ENCODE measurements at regions not wholly inside any gene's neighbourhood (a gene's known extent, or its start where the extent isn't known, plus 50 kb on each side); places are given as distances from the start of the nearest gene placed in this dataset.

DNA sequence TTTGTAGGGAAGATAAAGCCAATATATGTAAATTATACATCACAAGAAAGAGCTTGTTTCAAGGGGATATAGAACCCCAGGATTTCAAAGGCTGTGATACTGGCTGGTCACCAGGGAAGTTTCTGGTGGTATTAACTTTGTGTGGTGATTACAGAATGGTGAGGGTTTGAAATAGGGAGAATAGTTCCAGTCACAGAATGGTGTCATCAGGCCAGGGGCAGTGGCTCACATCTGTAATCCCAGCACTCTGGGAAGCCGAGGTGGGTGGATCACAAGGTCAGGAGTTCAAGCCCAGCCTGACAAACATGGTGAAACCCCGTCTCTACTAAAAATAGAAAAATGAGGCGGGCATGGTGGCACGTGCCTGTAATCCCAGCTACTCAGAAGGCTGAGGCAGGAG lies 183.8 kb upstream of the XYLT1 start:
- Histone ChIP-seq H3K4me3 (ENCODE audit: low read length) (no peak overlapping the region), H3K4me1 (ENCODE audit: control insufficient read depth, insufficient read depth, low read length) (no peaks in the 10 kb centered on the region), H3K27me3 (ENCODE audit: control insufficient read depth, insufficient read depth, low read length) (no peaks in the 10 kb centered on the region), H3K9ac (ENCODE audit: low read length) (no peak overlapping the region), H3K27ac (ENCODE audit: low read depth, low read length) (no peak overlapping the region), H3K36me3 (ENCODE audit: control insufficient read depth, insufficient read depth, low read length) (no peaks in the 10 kb centered on the region)

GRCh38 chr16:17654142-17654541 lies 183.4 kb upstream of the XYLT1 start:
- no peak overlapping the region for H3K27ac ChIP-seq (ENCODE audit: low read depth, low read length)
- H3K27me3 ChIP-seq (ENCODE audit: control insufficient read depth, insufficient read depth, low read length): no peaks in the 10 kb centered on the region
- H3K4me1 ChIP-seq (ENCODE audit: control insufficient read depth, insufficient read depth, low read length): no peaks in the 10 kb centered on the region
- H3K4me3 ChIP-seq (ENCODE audit: low read length): no peak overlapping the region
- no peak overlapping the region for H3K9ac ChIP-seq (ENCODE audit: low read length)
- H3K36me3 ChIP-seq (ENCODE audit: control insufficient read depth, insufficient read depth, low read length): no peaks in the 10 kb centered on the region

DNA sequence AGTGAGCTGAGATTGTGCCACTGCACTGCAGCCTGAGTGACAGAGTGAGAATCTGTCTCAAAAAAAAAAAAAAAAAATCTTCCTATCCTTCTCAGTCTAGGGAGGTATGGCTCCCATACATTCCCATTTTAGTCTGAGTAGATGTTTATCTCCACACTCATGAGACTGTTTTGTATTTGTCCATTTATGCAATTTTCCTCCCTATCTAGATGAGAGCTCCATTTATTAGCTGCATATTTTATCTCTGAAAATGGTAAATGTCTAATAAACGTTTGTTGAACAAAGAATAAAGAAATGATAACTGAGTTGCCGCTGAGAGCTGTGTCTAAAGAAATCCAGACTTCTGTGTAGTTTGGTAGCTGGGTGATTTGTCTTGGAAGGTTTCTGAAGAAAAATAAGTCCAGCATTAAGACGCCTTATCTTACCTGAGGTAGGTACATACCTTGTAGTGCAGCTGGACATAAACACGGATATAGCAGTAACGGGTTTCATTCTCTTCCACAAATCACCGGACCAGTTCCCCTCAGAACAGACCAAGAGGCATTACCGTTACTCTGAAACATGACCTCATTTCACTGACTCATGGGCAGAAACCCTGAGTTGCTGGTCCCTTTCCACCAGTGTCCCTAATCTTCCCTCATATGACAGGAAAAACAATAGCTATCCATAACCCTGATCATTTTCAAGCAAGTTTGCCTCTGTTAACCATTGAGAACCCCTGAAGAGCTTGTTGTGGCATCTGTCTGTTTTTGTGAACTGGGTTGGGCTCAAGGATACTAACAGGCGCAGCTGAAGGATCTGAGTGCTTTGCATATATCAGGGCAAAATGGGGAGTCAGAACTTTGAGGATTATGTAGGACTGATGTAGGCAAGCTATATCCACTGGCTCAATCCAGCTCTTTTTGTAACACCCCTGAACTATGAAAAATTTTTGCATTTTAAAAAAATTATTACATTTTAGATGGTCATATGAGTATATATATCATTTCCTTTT lies 177.4 kb upstream of the XYLT1 start:
- Histone ChIP-seq H3K27me3 (ENCODE audit: control insufficient read depth, insufficient read depth, low read length) (no peaks in the 10 kb centered on the region), H3K9ac (ENCODE audit: low read length) (no peak overlapping the region), H3K4me3 (ENCODE audit: low read length) (no peak overlapping the region), H3K36me3 (ENCODE audit: control insufficient read depth, insufficient read depth, low read length) (no peaks in the 10 kb centered on the region), H3K4me1 (ENCODE audit: control insufficient read depth, insufficient read depth, low read length) (no peaks in the 10 kb centered on the region), H3K27ac (ENCODE audit: low read depth, low read length) (no peak overlapping the region)

DNA sequence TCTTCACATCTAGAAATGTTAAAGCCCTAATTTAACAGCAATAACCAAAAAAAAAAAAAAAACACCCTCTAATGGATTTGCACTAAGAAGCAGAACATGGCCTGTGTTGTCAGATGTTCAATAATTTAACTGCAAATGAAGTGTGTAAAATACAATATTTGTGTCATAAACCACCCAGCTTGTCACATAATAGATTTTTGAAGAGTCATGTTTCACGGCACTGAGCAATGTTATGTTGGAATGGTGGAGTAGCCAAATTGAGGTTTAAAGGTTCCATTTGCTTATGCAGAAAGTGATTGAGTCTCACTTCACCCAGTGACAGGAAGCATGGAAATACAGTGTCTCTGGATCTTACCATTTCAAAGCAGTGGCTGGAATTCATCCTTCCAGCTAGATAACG lies 173.2 kb upstream of the XYLT1 start:
- Histone ChIP-seq H3K27me3 (ENCODE audit: control insufficient read depth, insufficient read depth, low read length) (no peaks in the 10 kb centered on the region), H3K4me3 (ENCODE audit: low read length) (no peak overlapping the region), H3K9ac (ENCODE audit: low read length) (no peak overlapping the region), H3K36me3 (ENCODE audit: control insufficient read depth, insufficient read depth, low read length) (no peaks in the 10 kb centered on the region), H3K27ac (ENCODE audit: low read depth, low read length) (no peak overlapping the region), H3K4me1 (ENCODE audit: control insufficient read depth, insufficient read depth, low read length) (no peaks in the 10 kb centered on the region)

GRCh38 chr16:17641990-17642389 lies 171.2 kb upstream of the XYLT1 start:
- H3K27ac ChIP-seq (ENCODE audit: low read depth, low read length): no peak overlapping the region
- no peak overlapping the region for H3K4me3 ChIP-seq (ENCODE audit: low read length)
- H3K36me3 ChIP-seq (ENCODE audit: control insufficient read depth, insufficient read depth, low read length): no peaks in the 10 kb centered on the region
- H3K27me3 ChIP-seq (ENCODE audit: control insufficient read depth, insufficient read depth, low read length): no peaks in the 10 kb centered on the region
- no peak overlapping the region for H3K9ac ChIP-seq (ENCODE audit: low read length)
- no peaks in the 10 kb centered on the region for H3K4me1 ChIP-seq (ENCODE audit: control insufficient read depth, insufficient read depth, low read length)

DNA sequence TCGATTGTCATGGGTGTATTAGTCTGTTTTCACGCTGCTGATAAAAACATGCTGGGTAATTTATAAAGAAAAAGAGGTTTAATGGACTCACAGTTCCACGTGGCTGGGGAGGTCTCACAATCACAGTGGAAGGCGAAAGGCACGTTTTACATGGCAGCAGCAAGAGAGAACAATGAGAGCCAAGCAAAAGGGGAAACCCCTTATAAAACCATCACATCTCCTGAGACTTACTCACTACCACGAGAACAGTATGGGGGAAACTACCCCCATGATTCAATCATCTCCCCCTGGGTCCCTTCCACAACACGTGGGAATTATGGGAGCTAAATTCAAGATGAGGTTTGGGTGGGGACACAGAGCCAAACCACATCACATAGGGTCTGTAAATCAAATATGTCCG lies 167.4 kb upstream of the XYLT1 start:
- H3K4me3 ChIP-seq (ENCODE audit: low read length): no peak overlapping the region
- H3K4me1 ChIP-seq (ENCODE audit: control insufficient read depth, insufficient read depth, low read length): no peaks in the 10 kb centered on the region
- H3K36me3 ChIP-seq (ENCODE audit: control insufficient read depth, insufficient read depth, low read length): no peaks in the 10 kb centered on the region
- H3K27ac ChIP-seq (ENCODE audit: low read depth, low read length): no peak overlapping the region
- no peaks in the 10 kb centered on the region for H3K27me3 ChIP-seq (ENCODE audit: control insufficient read depth, insufficient read depth, low read length)
- H3K9ac ChIP-seq (ENCODE audit: low read length): no peak overlapping the region

DNA sequence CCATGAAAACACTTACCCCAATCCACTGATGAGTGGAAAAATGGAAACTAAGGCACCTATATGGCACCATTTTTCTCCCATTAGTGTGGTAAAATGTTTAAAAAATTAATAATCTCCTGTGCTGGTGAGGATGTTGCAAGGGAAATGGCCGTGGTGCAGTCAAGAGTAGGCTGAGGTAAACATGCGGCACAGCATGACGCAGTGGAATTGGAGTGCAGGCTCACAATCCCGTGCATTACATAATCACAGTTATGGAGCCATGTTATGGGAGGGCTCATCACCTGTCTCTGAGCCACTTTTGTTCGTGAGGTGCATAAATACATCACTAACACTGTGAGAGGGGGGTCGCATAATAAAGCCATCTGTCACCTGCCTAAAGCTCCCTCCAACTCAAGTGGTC lies 164.4 kb upstream of the XYLT1 start:
- H3K4me3 ChIP-seq (ENCODE audit: low read length): no peak overlapping the region
- H3K36me3 ChIP-seq (ENCODE audit: control insufficient read depth, insufficient read depth, low read length): no peaks in the 10 kb centered on the region
- H3K27me3 ChIP-seq (ENCODE audit: control insufficient read depth, insufficient read depth, low read length): no peaks in the 10 kb centered on the region
- H3K4me1 ChIP-seq (ENCODE audit: control insufficient read depth, insufficient read depth, low read length): no peaks in the 10 kb centered on the region
- H3K9ac ChIP-seq (ENCODE audit: low read length): no peak overlapping the region
- no peak overlapping the region for H3K27ac ChIP-seq (ENCODE audit: low read depth, low read length)

GRCh38 chr16:17633181-17633951 lies 162.6 kb upstream of the XYLT1 start:
- Histone ChIP-seq H3K27me3 (ENCODE audit: control insufficient read depth, insufficient read depth, low read length) (no peaks in the 10 kb centered on the region), H3K27ac (ENCODE audit: low read depth, low read length) (no peak overlapping the region), H3K9ac (ENCODE audit: low read length) (no peak overlapping the region), H3K4me3 (ENCODE audit: low read length) (no peak overlapping the region), H3K36me3 (ENCODE audit: control insufficient read depth, insufficient read depth, low read length) (no peaks in the 10 kb centered on the region), H3K4me1 (ENCODE audit: control insufficient read depth, insufficient read depth, low read length) (no peaks in the 10 kb centered on the region)

GRCh38 chr16:17632667-17633066 lies 161.9 kb upstream of the XYLT1 start:
- no peak overlapping the region for H3K9ac ChIP-seq (ENCODE audit: low read length)
- no peaks in the 10 kb centered on the region for H3K4me1 ChIP-seq (ENCODE audit: control insufficient read depth, insufficient read depth, low read length)
- H3K27me3 ChIP-seq (ENCODE audit: control insufficient read depth, insufficient read depth, low read length): no peaks in the 10 kb centered on the region
- no peak overlapping the region for H3K4me3 ChIP-seq (ENCODE audit: low read length)
- no peak overlapping the region for H3K27ac ChIP-seq (ENCODE audit: low read depth, low read length)
- H3K36me3 ChIP-seq (ENCODE audit: control insufficient read depth, insufficient read depth, low read length): no peaks in the 10 kb centered on the region

DNA sequence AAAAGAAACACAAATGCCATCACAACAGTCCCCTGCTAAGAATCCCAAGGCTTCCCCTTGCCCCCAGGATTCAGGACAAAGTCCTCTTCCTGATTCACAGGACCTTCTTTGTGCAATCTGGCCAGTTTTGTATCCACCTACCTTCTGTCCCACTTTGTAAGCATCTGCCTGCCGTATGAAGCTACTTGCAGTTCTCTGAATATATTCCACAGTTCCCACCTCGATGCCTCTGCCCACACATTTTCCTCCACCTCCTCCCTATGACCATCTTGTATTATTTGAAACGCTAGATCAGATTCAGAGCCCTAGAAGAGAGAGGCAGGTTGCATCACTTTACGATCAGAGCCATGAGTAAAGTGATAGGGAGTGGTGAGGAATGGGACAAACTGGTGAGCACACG lies 159.2 kb upstream of the XYLT1 start:
- H3K9ac ChIP-seq (ENCODE audit: low read length): no peak overlapping the region
- H3K27me3 ChIP-seq (ENCODE audit: control insufficient read depth, insufficient read depth, low read length): no peaks in the 10 kb centered on the region
- H3K4me1 ChIP-seq (ENCODE audit: control insufficient read depth, insufficient read depth, low read length): no peaks in the 10 kb centered on the region
- H3K27ac ChIP-seq (ENCODE audit: low read depth, low read length): no peak overlapping the region
- no peak overlapping the region for H3K4me3 ChIP-seq (ENCODE audit: low read length)
- no peaks in the 10 kb centered on the region for H3K36me3 ChIP-seq (ENCODE audit: control insufficient read depth, insufficient read depth, low read length)

DNA sequence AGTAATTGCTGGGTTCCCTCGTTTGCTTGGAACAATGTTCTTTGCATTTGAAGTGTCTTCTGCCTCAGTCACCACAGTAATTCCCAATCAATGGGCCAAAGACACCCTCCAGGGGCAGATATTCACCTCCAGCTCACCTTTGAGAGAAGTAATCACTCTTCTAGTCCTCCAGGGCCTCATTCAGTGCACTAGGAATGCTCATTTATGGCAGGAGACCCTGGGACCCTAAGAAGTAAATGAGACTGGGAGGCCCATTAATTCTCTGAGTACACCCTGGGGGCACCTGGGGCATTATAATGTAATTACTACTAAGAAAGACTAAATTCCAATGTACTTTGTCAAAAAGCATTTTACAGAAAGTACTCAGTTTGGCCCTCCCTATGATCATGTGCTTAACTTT lies 158.2 kb upstream of the XYLT1 start:
- Histone ChIP-seq H3K27me3 (ENCODE audit: control insufficient read depth, insufficient read depth, low read length) (no peaks in the 10 kb centered on the region), H3K4me1 (ENCODE audit: control insufficient read depth, insufficient read depth, low read length) (no peaks in the 10 kb centered on the region), H3K27ac (ENCODE audit: low read depth, low read length) (no peak overlapping the region), H3K4me3 (ENCODE audit: low read length) (no peak overlapping the region), H3K9ac (ENCODE audit: low read length) (no peak overlapping the region), H3K36me3 (ENCODE audit: control insufficient read depth, insufficient read depth, low read length) (no peaks in the 10 kb centered on the region)

GRCh38 chr16:17622366-17622765 lies 151.6 kb upstream of the XYLT1 start:
- no peaks in the 10 kb centered on the region for H3K4me1 ChIP-seq (ENCODE audit: control insufficient read depth, insufficient read depth, low read length)
- H3K36me3 ChIP-seq (ENCODE audit: control insufficient read depth, insufficient read depth, low read length): no peaks in the 10 kb centered on the region
- no peak overlapping the region for H3K9ac ChIP-seq (ENCODE audit: low read length)
- H3K27ac ChIP-seq (ENCODE audit: low read depth, low read length): no peak overlapping the region
- H3K4me3 ChIP-seq (ENCODE audit: low read length): no peak overlapping the region
- no peaks in the 10 kb centered on the region for H3K27me3 ChIP-seq (ENCODE audit: control insufficient read depth, insufficient read depth, low read length)
